Kidney (tissue), 13 donors: ENCODE measurements at regions not wholly inside any gene's neighbourhood (a gene's known extent, or its start where the extent isn't known, plus 50 kb on each side); places are given as distances from the start of the nearest gene placed in this dataset.

Source experiments
- DNase-seq, 5 donors: peaks; one replicate each; pipeline ENCODE4 v3.0.0-alpha.2; 2013 to 2020
- FAIRE-seq: peaks from 2 replicates; lab custom pipeline; 2012; peaks lifted over from hg19 to GRCh38; lab: Jason Lieb, UNC
- H3K27ac ChIP-seq, 2 donors: one replicate each; pipeline ENCODE4 v1.7.0; 2013; ENCODE audit warnings: low read depth in 2 of 2, low read length in 2 of 2, inconsistent platforms in 1 of 2
- H3K27me3 ChIP-seq: one replicate; pipeline ENCODE4 v1.7.1; 2013; ENCODE audit warnings: low read length, inconsistent platforms; ENCODE audit not compliant: control insufficient read depth, insufficient read depth
- H3K36me3 ChIP-seq, 3 donors: one replicate each; pipeline versions ENCODE4 v1.7.0 to v1.7.1; 2013; ENCODE audit warnings: low read length in 3 of 3, control low read depth in 1 of 3, inconsistent platforms in 1 of 3; ENCODE audit not compliant: insufficient read depth in 3 of 3, control insufficient read depth in 2 of 3
- H3K4me1 ChIP-seq, 3 donors: one replicate each; pipeline versions ENCODE4 v1.7.0 to v1.7.1; 2013; ENCODE audit warnings: low read length in 3 of 3, inconsistent platforms in 1 of 3, low read depth in 1 of 3; ENCODE audit not compliant: control insufficient read depth in 2 of 3, insufficient read depth in 2 of 3
- H3K4me3 ChIP-seq, 3 donors: one replicate each; pipeline versions ENCODE4 v1.7.0 to v1.8.1; 2013; ENCODE audit warnings: low read length in 3 of 3, control low read depth in 1 of 3, inconsistent platforms in 1 of 3
- H3K9ac ChIP-seq, 3 donors: one replicate each; pipeline versions ENCODE4 v1.7.0 to v1.7.1; 2013; ENCODE audit warnings: low read length in 3 of 3, control low read depth in 1 of 3, inconsistent platforms in 1 of 3
- H3K9me3 ChIP-seq, 3 donors: one replicate each; pipeline versions ENCODE4 v1.7.0 to v1.7.1; 2013; ENCODE audit warnings: low read length in 3 of 3, control low read depth in 1 of 3, inconsistent platforms in 1 of 3; ENCODE audit not compliant: control insufficient read depth in 2 of 3, insufficient read depth in 1 of 3
- intact Hi-C: fragments of 100-400 bp; cut with DNase I; formaldehyde crosslinking; loops from one replicate; pipeline ENCODE4 v1.11.1; 2022
- TF ChIP-seq, protein P1 (sequence below): IDR thresholded peaks from 3 replicates; pipeline ENCODE4 v1.5.1; 2012; ENCODE audit warnings: mild to moderate bottlenecking, moderate library complexity, borderline replicate concordance; ENCODE audit not compliant: insufficient read depth; ENCODE audit errors: extremely low read depth
- donor health status: control.
- donor health status: control.
- donor health status: control.
- donor health status: control.
- donor health status: control.
- donor health status: DM: yes; HTN: yes; CAD: no.
- donor health status: Normal renal cell carcinoma (clear cell type).

DNA sequence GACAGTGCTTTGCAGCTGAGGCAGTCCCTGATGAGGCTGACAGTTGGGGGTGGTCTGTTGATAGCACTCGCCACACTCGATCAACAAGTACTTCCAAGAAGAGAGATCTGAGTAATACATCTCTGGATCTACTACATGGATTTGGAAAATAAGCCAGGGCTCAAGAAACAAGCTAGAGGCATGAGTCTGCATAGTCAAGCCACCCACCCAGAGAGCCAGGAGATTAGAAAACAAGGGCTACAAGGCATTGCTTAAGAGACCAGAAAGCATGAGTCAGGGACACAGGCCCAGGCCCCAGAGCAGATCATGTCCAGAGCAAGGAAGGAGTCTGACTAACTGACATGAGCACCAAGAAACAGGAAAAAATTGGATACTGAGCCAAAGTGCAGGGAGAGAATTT lies 196.9 kb upstream of the CWC22 start:
- DNase-seq: no peak
- Histone ChIP-seq H3K9ac (no peak overlapping the region), H3K4me3 (no peak overlapping the region), H3K27me3 (no peaks in the 10 kb centered on the region), H3K27ac (no peak overlapping the region), H3K36me3 (no peaks in the 10 kb centered on the region), H3K9me3 (no peaks in the 10 kb centered on the region), H3K4me1 (no peaks in the 10 kb centered on the region)
- TF ChIP-seq, protein P1, sequence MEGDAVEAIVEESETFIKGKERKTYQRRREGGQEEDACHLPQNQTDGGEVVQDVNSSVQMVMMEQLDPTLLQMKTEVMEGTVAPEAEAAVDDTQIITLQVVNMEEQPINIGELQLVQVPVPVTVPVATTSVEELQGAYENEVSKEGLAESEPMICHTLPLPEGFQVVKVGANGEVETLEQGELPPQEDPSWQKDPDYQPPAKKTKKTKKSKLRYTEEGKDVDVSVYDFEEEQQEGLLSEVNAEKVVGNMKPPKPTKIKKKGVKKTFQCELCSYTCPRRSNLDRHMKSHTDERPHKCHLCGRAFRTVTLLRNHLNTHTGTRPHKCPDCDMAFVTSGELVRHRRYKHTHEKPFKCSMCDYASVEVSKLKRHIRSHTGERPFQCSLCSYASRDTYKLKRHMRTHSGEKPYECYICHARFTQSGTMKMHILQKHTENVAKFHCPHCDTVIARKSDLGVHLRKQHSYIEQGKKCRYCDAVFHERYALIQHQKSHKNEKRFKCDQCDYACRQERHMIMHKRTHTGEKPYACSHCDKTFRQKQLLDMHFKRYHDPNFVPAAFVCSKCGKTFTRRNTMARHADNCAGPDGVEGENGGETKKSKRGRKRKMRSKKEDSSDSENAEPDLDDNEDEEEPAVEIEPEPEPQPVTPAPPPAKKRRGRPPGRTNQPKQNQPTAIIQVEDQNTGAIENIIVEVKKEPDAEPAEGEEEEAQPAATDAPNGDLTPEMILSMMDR: no peak
- intact Hi-C loops: no loop called here
- FAIRE-seq: no peak

DNA sequence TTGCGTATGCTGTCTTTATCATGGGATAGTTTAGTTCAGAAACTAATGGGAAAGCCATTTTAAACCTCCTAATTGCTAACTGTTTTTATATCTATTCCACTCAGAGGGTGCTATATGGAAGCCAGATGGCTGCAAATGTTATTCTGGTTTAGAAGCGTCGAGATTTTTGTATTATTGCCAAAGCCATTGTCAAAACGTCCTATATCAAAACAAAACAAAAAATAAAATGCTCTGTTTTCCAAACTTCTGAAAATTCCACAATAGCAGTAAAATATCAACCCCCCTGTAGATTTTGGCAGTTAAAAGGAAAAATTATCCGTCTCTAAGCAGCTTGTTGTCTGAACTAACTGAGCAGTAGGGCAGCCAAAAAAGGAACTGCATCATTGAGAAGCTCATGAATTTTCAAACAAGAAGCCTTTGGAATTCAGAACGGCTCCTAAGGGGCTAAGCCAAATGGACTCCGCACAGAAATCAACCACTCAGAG lies 195.4 kb upstream of the CWC22 start:
- intact Hi-C loops: no loop called here

DNA sequence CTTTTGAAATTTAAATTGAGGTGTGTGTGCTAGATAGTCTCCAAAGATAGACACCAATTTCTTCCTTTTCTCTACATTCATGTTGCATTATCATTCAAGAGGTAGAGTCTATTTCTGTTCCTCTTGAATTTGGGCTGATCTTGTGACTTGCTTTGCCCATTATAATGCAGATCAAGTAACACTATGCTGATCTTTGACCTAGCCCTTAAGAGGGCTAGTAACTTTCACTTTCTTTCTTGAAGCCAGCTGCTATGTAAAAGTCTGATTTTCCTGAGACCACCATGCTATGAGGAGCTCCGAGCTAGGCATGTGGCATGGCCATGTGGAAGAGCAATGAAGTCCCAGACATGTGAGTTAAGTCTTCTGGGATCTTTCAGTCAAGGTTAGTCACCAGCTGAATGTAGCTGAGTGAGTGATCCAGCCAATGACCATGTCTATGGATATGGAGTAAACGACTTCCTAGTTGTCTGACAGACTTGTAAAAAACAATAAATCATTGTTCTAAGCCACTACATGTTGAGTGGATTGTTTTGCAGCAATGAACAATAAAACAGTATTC lies 189.4 kb upstream of the CWC22 start:
- Histone ChIP-seq H3K4me3 (no peak overlapping the region), H3K9ac (no peak overlapping the region), H3K36me3 (no peaks in the 10 kb centered on the region), H3K9me3 (no peaks in the 10 kb centered on the region), H3K4me1 (no peaks in the 10 kb centered on the region), H3K27me3 (no peaks in the 10 kb centered on the region), H3K27ac (no peak overlapping the region)
- TF ChIP-seq, protein P1: no peak
- intact Hi-C loops: no loop called here
- DNase-seq (no peak), FAIRE-seq (no peak)

More for the DNA sequence above, 195.4 kb upstream of the CWC22 start:
- Histone ChIP-seq H3K4me3 (no peak overlapping the region), H3K36me3 (no peaks in the 10 kb centered on the region), H3K27ac (no peak overlapping the region), H3K9me3 (no peaks in the 10 kb centered on the region), H3K4me1 (no peaks in the 10 kb centered on the region), H3K9ac (no peak overlapping the region), H3K27me3 (no peaks in the 10 kb centered on the region)
- DNase-seq (peak in 2 of 5 donors; percentile 48 to 78), FAIRE-seq (no peak)
- TF ChIP-seq, protein P1: no peak

DNA sequence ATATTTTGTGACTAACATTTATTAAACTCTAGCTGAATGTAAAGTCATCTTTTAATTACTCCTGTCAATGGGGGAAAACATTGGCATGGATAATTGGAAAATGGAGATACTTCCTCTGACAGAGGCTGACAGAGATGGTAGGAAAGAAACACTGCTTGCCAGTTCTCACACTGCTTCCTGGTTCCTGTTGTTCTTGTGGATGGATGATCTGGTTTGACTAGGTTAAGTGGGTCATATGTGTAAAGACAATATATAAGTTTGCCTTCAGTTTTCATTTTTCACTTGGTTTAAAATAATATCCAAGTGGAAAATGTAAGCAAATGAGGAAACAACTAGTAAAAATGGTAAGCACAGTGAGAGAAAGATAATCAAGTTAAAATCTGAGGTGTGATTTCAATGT lies 188.8 kb upstream of the CWC22 start:
- Histone ChIP-seq H3K36me3 (no peaks in the 10 kb centered on the region), H3K4me1 (no peaks in the 10 kb centered on the region), H3K4me3 (no peak overlapping the region), H3K27ac (no peak overlapping the region), H3K27me3 (no peaks in the 10 kb centered on the region), H3K9ac (no peak overlapping the region), H3K9me3 (no peaks in the 10 kb centered on the region)
- DNase-seq: no peak
- FAIRE-seq: no peak
- intact Hi-C loops: no loop called here
- TF ChIP-seq, protein P1: no peak
